ENCODE measurements at regions not wholly inside any gene's neighbourhood (a gene's known extent, or its start where the extent isn't known, plus 50 kb on each side); places are given as distances from the start of the nearest gene placed in this dataset.

DNA sequence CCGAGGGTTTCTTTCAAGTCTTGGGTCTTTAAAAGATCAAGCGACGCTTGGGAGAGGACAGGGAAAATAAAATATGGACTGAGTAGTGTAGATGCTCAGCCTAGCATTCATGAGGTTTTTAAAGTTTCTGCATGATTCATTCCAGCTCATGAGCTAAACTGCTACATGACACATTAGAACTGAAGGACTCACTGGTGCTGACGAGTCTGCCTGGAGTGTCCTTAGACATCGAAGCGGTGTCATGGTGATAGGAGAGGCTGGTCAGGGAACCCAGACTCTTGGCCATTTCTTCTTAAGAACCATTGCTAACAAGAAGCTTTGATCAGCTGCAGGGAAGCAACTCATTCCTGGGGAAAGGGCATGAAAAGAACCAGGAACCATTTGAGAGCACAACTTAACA is 158.6 kb downstream of the TRIML1 start:
- TF ChIP-seq, protein P1, sequence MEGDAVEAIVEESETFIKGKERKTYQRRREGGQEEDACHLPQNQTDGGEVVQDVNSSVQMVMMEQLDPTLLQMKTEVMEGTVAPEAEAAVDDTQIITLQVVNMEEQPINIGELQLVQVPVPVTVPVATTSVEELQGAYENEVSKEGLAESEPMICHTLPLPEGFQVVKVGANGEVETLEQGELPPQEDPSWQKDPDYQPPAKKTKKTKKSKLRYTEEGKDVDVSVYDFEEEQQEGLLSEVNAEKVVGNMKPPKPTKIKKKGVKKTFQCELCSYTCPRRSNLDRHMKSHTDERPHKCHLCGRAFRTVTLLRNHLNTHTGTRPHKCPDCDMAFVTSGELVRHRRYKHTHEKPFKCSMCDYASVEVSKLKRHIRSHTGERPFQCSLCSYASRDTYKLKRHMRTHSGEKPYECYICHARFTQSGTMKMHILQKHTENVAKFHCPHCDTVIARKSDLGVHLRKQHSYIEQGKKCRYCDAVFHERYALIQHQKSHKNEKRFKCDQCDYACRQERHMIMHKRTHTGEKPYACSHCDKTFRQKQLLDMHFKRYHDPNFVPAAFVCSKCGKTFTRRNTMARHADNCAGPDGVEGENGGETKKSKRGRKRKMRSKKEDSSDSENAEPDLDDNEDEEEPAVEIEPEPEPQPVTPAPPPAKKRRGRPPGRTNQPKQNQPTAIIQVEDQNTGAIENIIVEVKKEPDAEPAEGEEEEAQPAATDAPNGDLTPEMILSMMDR (IDR thresholded peaks at IDR 0.05; ENCODE audit: low read depth, low read length) = no peak
- no peak for TF ChIP-seq EZH2phosphoT487 (IDR thresholded peaks at IDR 0.05; ENCODE audit: low read depth)
